ENCODE measurements at regions not wholly inside any gene's neighbourhood (a gene's known extent, or its start where the extent isn't known, plus 50 kb on each side); places are given as distances from the start of the nearest gene placed in this dataset.

DNA sequence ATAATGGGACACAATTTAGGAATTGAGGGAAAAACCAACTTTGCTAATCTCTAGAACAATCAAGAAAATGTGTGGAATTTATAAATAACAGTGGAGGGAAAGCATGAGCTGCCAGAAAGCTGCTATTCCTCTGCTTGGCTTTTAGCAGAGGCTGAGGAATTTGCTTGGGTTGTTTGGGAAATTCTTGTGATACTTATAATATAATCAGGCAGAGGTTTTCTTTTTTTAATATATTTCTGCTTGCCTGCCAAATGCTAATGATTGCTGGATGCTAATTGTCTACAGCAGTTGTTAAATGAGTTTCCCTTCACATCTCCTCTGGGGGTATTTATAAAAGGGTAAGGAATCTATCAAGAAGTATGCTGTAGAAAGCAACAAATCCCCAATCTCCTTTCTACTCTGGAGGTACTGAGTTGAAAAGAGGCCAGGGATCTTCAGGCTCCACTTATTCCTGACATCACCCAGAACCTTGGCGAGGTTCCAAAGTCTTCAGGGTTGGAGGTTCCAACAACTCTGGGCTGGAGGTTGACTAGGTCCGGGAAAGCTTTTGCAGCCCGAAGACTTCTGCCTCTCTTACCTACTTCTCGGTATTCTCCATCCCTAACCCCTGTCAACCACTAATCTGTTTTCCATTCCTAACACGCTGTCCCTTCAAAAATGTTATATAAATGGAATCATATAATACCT lies 60.4 kb upstream of the TMED7 start:
- TF ChIP-seq, protein P1, sequence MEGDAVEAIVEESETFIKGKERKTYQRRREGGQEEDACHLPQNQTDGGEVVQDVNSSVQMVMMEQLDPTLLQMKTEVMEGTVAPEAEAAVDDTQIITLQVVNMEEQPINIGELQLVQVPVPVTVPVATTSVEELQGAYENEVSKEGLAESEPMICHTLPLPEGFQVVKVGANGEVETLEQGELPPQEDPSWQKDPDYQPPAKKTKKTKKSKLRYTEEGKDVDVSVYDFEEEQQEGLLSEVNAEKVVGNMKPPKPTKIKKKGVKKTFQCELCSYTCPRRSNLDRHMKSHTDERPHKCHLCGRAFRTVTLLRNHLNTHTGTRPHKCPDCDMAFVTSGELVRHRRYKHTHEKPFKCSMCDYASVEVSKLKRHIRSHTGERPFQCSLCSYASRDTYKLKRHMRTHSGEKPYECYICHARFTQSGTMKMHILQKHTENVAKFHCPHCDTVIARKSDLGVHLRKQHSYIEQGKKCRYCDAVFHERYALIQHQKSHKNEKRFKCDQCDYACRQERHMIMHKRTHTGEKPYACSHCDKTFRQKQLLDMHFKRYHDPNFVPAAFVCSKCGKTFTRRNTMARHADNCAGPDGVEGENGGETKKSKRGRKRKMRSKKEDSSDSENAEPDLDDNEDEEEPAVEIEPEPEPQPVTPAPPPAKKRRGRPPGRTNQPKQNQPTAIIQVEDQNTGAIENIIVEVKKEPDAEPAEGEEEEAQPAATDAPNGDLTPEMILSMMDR (IDR thresholded peaks at IDR 0.05) = no peak
- TF ChIP-seq EP300 (IDR thresholded peaks at IDR 0.05) (no peak), POLR2A (IDR thresholded peaks at IDR 0.05) (no peak), POLR2AphosphoS5 (IDR thresholded peaks at IDR 0.05) (no peak)
